ENCODE measurements at regions not wholly inside any gene's neighbourhood (a gene's known extent, or its start where the extent isn't known, plus 50 kb on each side); places are given as distances from the start of the nearest gene placed in this dataset.

GRCh38 chr7:115133248-115133647 lies 211.4 kb downstream of the MDFIC start:
- no peak for DNase-seq (ENCODE audit: low read depth)

GRCh38 chr7:115132096-115132495 lies 210.2 kb downstream of the MDFIC start:
- no peak for DNase-seq (ENCODE audit: low read depth)

GRCh38 chr7:115128154-115128553 lies 206.3 kb downstream of the MDFIC start:
- no peak for DNase-seq (ENCODE audit: low read depth)

- DNase-seq (ENCODE audit: low read depth): no peak
These were observed 205.6 kb downstream of the MDFIC start for GRCh38 chr7:115127399-115128021.

- no peak for DNase-seq (ENCODE audit: low read depth)
These were observed 203.9 kb downstream of the MDFIC start for GRCh38 chr7:115125750-115126149.

GRCh38 chr7:115125312-115125711 lies 203.4 kb downstream of the MDFIC start:
- no peak for DNase-seq (ENCODE audit: low read depth)

GRCh38 chr7:115124409-115124939 lies 202.6 kb downstream of the MDFIC start:
- peak; percentile 10 for DNase-seq (ENCODE audit: low read depth)

GRCh38 chr7:115123441-115123840 lies 201.5 kb downstream of the MDFIC start:
- DNase-seq (ENCODE audit: low read depth): no peak

- no peak for DNase-seq (ENCODE audit: low read depth)
These were observed 200.5 kb downstream of the MDFIC start for GRCh38 chr7:115122388-115122787.

GRCh38 chr7:115117748-115118147 lies 195.9 kb downstream of the MDFIC start:
- no peak for DNase-seq (ENCODE audit: low read depth)

GRCh38 chr7:115116773-115117715 lies 195.2 kb downstream of the MDFIC start:
- no peak for DNase-seq (ENCODE audit: low read depth)

- DNase-seq (ENCODE audit: low read depth): no peak
These were observed 191.9 kb downstream of the MDFIC start for GRCh38 chr7:115113776-115114175.

- no peak for DNase-seq (ENCODE audit: low read depth)
These were observed 191.2 kb downstream of the MDFIC start for GRCh38 chr7:115113131-115113530.

- DNase-seq (ENCODE audit: low read depth): no peak
These were observed 188.6 kb downstream of the MDFIC start for GRCh38 chr7:115110523-115110922.

GRCh38 chr7:115106316-115106715 lies 184.4 kb downstream of the MDFIC start:
- no peak for DNase-seq (ENCODE audit: low read depth)

- DNase-seq (ENCODE audit: low read depth): no peak
These were observed 180.8 kb downstream of the MDFIC start for GRCh38 chr7:115102738-115103137.

GRCh38 chr7:115101199-115101598 lies 179.3 kb downstream of the MDFIC start:
- DNase-seq (ENCODE audit: low read depth): no peak

- peak; percentile 90 for DNase-seq (ENCODE audit: low read depth)
These were observed 178.0 kb downstream of the MDFIC start for GRCh38 chr7:115099906-115100305.

GRCh38 chr7:115097175-115097671 lies 175.3 kb downstream of the MDFIC start:
- DNase-seq (ENCODE audit: low read depth): peak; percentile 75

GRCh38 chr7:115096262-115096661 lies 174.4 kb downstream of the MDFIC start:
- DNase-seq (ENCODE audit: low read depth): peak; percentile 36

- peak; percentile 62 for DNase-seq (ENCODE audit: low read depth)
These were observed 172.3 kb downstream of the MDFIC start for GRCh38 chr7:115094163-115094562.

- no peak for DNase-seq (ENCODE audit: low read depth)
These were observed 167.0 kb downstream of the MDFIC start for GRCh38 chr7:115088893-115089292.

- DNase-seq (ENCODE audit: low read depth): peak; percentile 92
These were observed 165.5 kb downstream of the MDFIC start for GRCh38 chr7:115087437-115087836.
